ENCODE measurements at regions not wholly inside any gene's neighbourhood (a gene's known extent, or its start where the extent isn't known, plus 50 kb on each side); places are given as distances from the start of the nearest gene placed in this dataset.

- no peak for ATAC-seq
- TF ChIP-seq ZFP30 (CRISPR knock-in tag; IDR thresholded peaks at IDR 0.05): no peak
- TF ChIP-seq BACH2 (CRISPR knock-in tag; IDR thresholded peaks at IDR 0.05; ENCODE audit: borderline replicate concordance): no peak
- TF ChIP-seq SNAI2 (CRISPR knock-in tag; IDR thresholded peaks at IDR 0.05): no peak
- TF ChIP-seq ARNTL (CRISPR knock-in tag; IDR thresholded peaks at IDR 0.05; ENCODE audit: borderline replicate concordance, low read depth): no peak
- no peak for TF ChIP-seq CREB5 (CRISPR knock-in tag; IDR thresholded peaks at IDR 0.05; ENCODE audit: low read depth)
- TF ChIP-seq PPARA (CRISPR knock-in tag; IDR thresholded peaks at IDR 0.05; ENCODE audit: borderline replicate concordance): no peak
- no peak for TF ChIP-seq CSDC2 (CRISPR knock-in tag; IDR thresholded peaks at IDR 0.05)
- no peak for TF ChIP-seq ISL1 (CRISPR knock-in tag; IDR thresholded peaks at IDR 0.05)
- no peak for TF ChIP-seq ZC3H10 (CRISPR knock-in tag; IDR thresholded peaks at IDR 0.05)
- no peak for TF ChIP-seq ZNF565 (CRISPR knock-in tag; conservative IDR thresholded peaks at IDR 0.05; ENCODE audit: low read depth)
- TF ChIP-seq ESRRG (CRISPR knock-in tag; IDR thresholded peaks at IDR 0.05): no peak
- TF ChIP-seq TCF4 (CRISPR knock-in tag; IDR thresholded peaks at IDR 0.05; ENCODE audit: borderline replicate concordance): no peak
- no peak for TF ChIP-seq RARB (CRISPR knock-in tag; IDR thresholded peaks at IDR 0.05)
- no peak for TF ChIP-seq TSHZ2 (CRISPR knock-in tag; IDR thresholded peaks at IDR 0.05)
- no peak for TF ChIP-seq ZNF70 (CRISPR knock-in tag; IDR thresholded peaks at IDR 0.05)
- no peak for TF ChIP-seq ZFP3 (CRISPR knock-in tag; IDR thresholded peaks at IDR 0.05)
- TF ChIP-seq POU6F1 (CRISPR knock-in tag; IDR thresholded peaks at IDR 0.05; ENCODE audit: borderline replicate concordance, low read depth): no peak
- TF ChIP-seq GLIS3 (CRISPR knock-in tag; IDR thresholded peaks at IDR 0.05): no peak
These were observed 166.4 kb upstream of the MVB12B start for GRCh38 chr9:126160067-126160853.

GRCh38 chr9:126160854-126161329 is 165.7 kb upstream of the MVB12B start:
- ATAC-seq: no peak
- TF ChIP-seq ISL1 (CRISPR knock-in tag; IDR thresholded peaks at IDR 0.05) (no peak), PPARA (CRISPR knock-in tag; IDR thresholded peaks at IDR 0.05; ENCODE audit: borderline replicate concordance) (no peak), ZNF8 (CRISPR knock-in tag; IDR thresholded peaks at IDR 0.05) (no peak), CREB5 (CRISPR knock-in tag; IDR thresholded peaks at IDR 0.05; ENCODE audit: low read depth) (no peak), SNAI2 (CRISPR knock-in tag; IDR thresholded peaks at IDR 0.05) (no peak), BACH2 (CRISPR knock-in tag; IDR thresholded peaks at IDR 0.05; ENCODE audit: borderline replicate concordance) (no peak), CSDC2 (CRISPR knock-in tag; IDR thresholded peaks at IDR 0.05) (no peak), ARNTL (CRISPR knock-in tag; IDR thresholded peaks at IDR 0.05; ENCODE audit: borderline replicate concordance, low read depth) (no peak), ZC3H10 (CRISPR knock-in tag; IDR thresholded peaks at IDR 0.05) (no peak), TSHZ2 (CRISPR knock-in tag; IDR thresholded peaks at IDR 0.05) (no peak), ESRRG (CRISPR knock-in tag; IDR thresholded peaks at IDR 0.05) (no peak), CSRNP3 (CRISPR knock-in tag; IDR thresholded peaks at IDR 0.05) (no peak), TOX (CRISPR knock-in tag; IDR thresholded peaks at IDR 0.05; ENCODE audit: borderline replicate concordance) (no peak), OSR1 (CRISPR knock-in tag; IDR thresholded peaks at IDR 0.05) (no peak), RARB (CRISPR knock-in tag; IDR thresholded peaks at IDR 0.05) (no peak), ZNF70 (CRISPR knock-in tag; IDR thresholded peaks at IDR 0.05) (no peak), POU6F1 (CRISPR knock-in tag; IDR thresholded peaks at IDR 0.05; ENCODE audit: borderline replicate concordance, low read depth) (no peak), ZNF565 (CRISPR knock-in tag; conservative IDR thresholded peaks at IDR 0.05; ENCODE audit: low read depth) (no peak)
